Epithelial cell of esophagus (primary cell): ENCODE measurements at regions not wholly inside any gene's neighbourhood (a gene's known extent, or its start where the extent isn't known, plus 50 kb on each side); places are given as distances from the start of the nearest gene placed in this dataset.
A peak's percentile ranks its signal among the peaks of the same experiment; 100 is the strongest.

Source experiments
- DNase-seq: peaks from one replicate; pipeline ENCODE4 v3.0.0; 2010; ENCODE audit warnings: low read depth
- H3K4me3 ChIP-seq: 2 replicates; pipeline ENCODE4 v1.5.1; 2011; ENCODE audit warnings: mild to moderate bottlenecking, low read length, control low read depth
- CTCF ChIP-seq: IDR thresholded peaks from 2 replicates; pipeline ENCODE4 v1.5.1; 2011; ENCODE audit warnings: low read depth, mild to moderate bottlenecking, low read length, control low read depth, inconsistent platforms; ENCODE audit not compliant: insufficient read depth; ENCODE audit errors: missing control alignments

GRCh38 chr1:169052727-169053126, 53.8 kb upstream of the ATP1B1 start:
- no peak for TF ChIP-seq CTCF

GRCh38 chr1:169053196-169053595, 53.3 kb upstream of the ATP1B1 start:
- TF ChIP-seq CTCF, result no peak
- no peak for DNase-seq
- no peak overlapping the region for H3K4me3 ChIP-seq

More at GRCh38 chr1:169052727-169053126, 53.8 kb upstream of the ATP1B1 start:
- DNase-seq, result peak; percentile 6
- no peak overlapping the region for H3K4me3 ChIP-seq
